K562 (cell line): ENCODE measurements at regions not wholly inside any gene's neighbourhood (a gene's known extent, or its start where the extent isn't known, plus 50 kb on each side); places are given as distances from the start of the nearest gene placed in this dataset.

Experiments used
- EHMT2 ChIP-seq: fragments of 450-650 bp; IDR thresholded peaks from 2 replicates; pipeline ENCODE4 v1.6.1; 2018; ENCODE audit warnings: antibody characterized with exemption
- TEAD1 ChIP-seq, 2 experiments: fragments of 450-650 bp in 1 of 2; sonication (generic) in 1 of 2; formaldehyde crosslinking; IDR thresholded peaks; 2 replicates each; pipeline versions ENCODE4 v1.4.0 to v1.8.0; 2020 to 2022; ENCODE audit warnings: mild to moderate bottlenecking in 2 of 2, missing genetic modification reagents in 1 of 2
- ZBTB11 ChIP-seq, 3 experiments: fragments of 200-800 bp in 1 of 3; fragments of 250-450 bp in 1 of 3; fragments of 450-650 bp in 1 of 3; sonication (Bioruptor Pico) in 1 of 3; sonication (Bioruptor generic) in 1 of 3; formaldehyde crosslinking in 1 of 3; IDR thresholded peaks; 2 replicates each; pipeline versions ENCODE4 v1.6.1 to v1.8.0; 2016 to 2022; ENCODE audit warnings: mild to moderate bottlenecking in 2 of 3, missing genetic modification characterization in 2 of 3, missing compliant biosample characterization in 1 of 3, moderate library complexity in 1 of 3
- ZNF696 ChIP-seq: fragments of 250-450 bp; sonication (Bioruptor Pico); conservative IDR thresholded peaks from 2 replicates; pipeline ENCODE4 v1.4.0; 2020; ENCODE audit warnings: mild to moderate bottlenecking, moderate library complexity
- TF ChIP-seq, protein P1 (sequence below): fragments of 250-450 bp; sonication (Bioruptor Pico); IDR thresholded peaks from 2 replicates; pipeline ENCODE4 v1.4.0; 2020; ENCODE audit warnings: mild to moderate bottlenecking, moderate library complexity

DNA sequence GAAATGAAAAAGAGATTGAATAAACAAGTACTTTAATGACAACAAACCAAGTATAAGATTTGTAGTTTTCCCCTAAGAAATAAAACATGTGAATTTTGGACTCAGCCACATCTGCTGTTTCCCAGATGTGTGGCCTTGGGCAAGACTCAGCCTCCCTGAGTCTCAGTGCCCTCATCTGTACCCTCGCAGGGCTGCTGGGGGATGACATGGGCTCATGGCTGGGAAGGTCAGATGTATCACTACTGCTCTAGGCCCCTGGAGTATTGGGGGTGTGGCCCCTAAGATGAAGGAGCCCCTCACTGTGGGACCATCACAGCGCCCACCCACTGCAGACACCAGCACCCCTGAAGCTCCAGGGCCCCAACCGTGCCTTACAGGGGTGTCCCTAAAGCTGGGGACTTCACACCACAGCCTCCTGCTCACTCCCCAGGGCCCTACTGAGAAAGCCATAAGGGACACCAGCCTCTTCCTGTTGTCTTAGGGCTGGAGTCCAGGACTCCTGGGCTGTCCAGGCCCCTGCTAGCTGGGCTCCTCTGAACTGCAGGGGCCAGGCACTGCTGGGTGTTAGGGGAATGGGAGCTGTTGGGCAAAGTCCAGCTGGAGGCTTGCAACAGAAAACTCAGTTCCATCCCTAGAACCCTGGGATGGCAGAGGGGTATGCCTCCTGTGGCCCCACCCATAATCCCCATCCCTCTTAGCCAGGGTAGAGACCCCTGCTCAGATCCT lies 104.0 kb upstream of the WNT4 start (continued):
- TF ChIP-seq, protein P1, sequence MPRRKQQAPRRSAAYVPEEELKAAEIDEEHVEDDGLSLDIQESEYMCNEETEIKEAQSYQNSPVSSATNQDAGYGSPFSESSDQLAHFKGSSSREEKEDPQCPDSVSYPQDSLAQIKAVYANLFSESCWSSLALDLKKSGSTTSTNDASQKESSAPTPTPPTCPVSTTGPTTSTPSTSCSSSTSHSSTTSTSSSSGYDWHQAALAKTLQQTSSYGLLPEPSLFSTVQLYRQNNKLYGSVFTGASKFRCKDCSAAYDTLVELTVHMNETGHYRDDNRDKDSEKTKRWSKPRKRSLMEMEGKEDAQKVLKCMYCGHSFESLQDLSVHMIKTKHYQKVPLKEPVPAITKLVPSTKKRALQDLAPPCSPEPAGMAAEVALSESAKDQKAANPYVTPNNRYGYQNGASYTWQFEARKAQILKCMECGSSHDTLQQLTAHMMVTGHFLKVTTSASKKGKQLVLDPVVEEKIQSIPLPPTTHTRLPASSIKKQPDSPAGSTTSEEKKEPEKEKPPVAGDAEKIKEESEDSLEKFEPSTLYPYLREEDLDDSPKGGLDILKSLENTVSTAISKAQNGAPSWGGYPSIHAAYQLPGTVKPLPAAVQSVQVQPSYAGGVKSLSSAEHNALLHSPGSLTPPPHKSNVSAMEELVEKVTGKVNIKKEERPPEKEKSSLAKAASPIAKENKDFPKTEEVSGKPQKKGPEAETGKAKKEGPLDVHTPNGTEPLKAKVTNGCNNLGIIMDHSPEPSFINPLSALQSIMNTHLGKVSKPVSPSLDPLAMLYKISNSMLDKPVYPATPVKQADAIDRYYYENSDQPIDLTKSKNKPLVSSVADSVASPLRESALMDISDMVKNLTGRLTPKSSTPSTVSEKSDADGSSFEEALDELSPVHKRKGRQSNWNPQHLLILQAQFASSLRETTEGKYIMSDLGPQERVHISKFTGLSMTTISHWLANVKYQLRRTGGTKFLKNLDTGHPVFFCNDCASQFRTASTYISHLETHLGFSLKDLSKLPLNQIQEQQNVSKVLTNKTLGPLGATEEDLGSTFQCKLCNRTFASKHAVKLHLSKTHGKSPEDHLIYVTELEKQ, result no peak
- no peak for TF ChIP-seq ZNF696 (CRISPR knock-in tag)
- no peak for TF ChIP-seq EHMT2
- no peak for TF ChIP-seq ZBTB11 (CRISPR knock-in tag; IDR thresholded peaks at IDR 0.05)
- no peak for TF ChIP-seq TEAD1 (CRISPR knock-in tag; IDR thresholded peaks at IDR 0.05)
- TF ChIP-seq, all 486 proteins: peak for 0
